Activated CD8-positive, alpha-beta T cell treated with anti-CD3 and anti-CD28 coated beads, Interleukin-2, amount 10 ng/mL, durations not matched to agents 7 days and 5 days (primary cell): ENCODE measurements at regions not wholly inside any gene's neighbourhood (a gene's known extent, or its start where the extent isn't known, plus 50 kb on each side); places are given as distances from the start of the nearest gene placed in this dataset.
A peak's percentile ranks its signal among the peaks of the same experiment; 100 is the strongest.

Source experiments
- ATAC-seq: fragments of 150-1000 bp; cut with Tn5 transposase; one replicate; pipeline ENCODE4 v1.10.0; 2021; ENCODE audit warnings: moderate library complexity
- CTCF ChIA-PET: fragments of 350-600 bp; sonication (Branson Sonifier 250); formaldehyde crosslinking; loops from one replicate; lab custom pipeline; 2021; ENCODE audit warnings: antibody characterized with exemption; lab: Charles Lee
- POLR2A ChIA-PET: fragments of 350-600 bp; sonication (Branson Sonifier 250); formaldehyde crosslinking; loops from one replicate; lab custom pipeline; 2021; ENCODE audit warnings: antibody characterized with exemption; lab: Charles Lee
- DNase-seq: peaks from one replicate; pipeline ENCODE4 v3.0.0-alpha.2; 2020
- H3K27ac Mint-ChIP-seq: one replicate; pipeline ENCODE4 v1.8.0; 2021; ENCODE audit warnings: mild to moderate bottlenecking, mixed read lengths
- H3K27me3 Mint-ChIP-seq: one replicate; pipeline ENCODE4 v1.8.0; 2021; ENCODE audit warnings: low read depth, mixed read lengths
- H3K36me3 Mint-ChIP-seq: one replicate; pipeline ENCODE4 v1.8.0; 2021; ENCODE audit warnings: low read depth, mixed read lengths
- H3K4me1 Mint-ChIP-seq: one replicate; pipeline ENCODE4 v1.8.0; 2021; ENCODE audit warnings: low read depth, mixed read lengths
- H3K4me3 Mint-ChIP-seq: one replicate; pipeline ENCODE4 v1.8.0; 2021; ENCODE audit warnings: mild to moderate bottlenecking, mixed read lengths
- H3K9me3 Mint-ChIP-seq: one replicate; pipeline ENCODE4 v1.8.0; 2022; ENCODE audit warnings: mixed read lengths; ENCODE audit not compliant: insufficient read depth

GRCh38 chr11:33549483-33549882 is 151.1 kb downstream of the C11orf91 start:
- H3K27me3 Mint-ChIP-seq, result peaks cover 17% of the 10 kb centered on the region
- ChIA-PET POLR2A (no interaction called here), CTCF (no interaction called here)
- no peaks in the 10 kb centered on the region for H3K4me1 Mint-ChIP-seq
- no peak overlapping the region for H3K4me3 Mint-ChIP-seq
- DNase-seq (no peak), ATAC-seq (no peak)
- no peaks in the 10 kb centered on the region for H3K36me3 Mint-ChIP-seq
- no peak overlapping the region for H3K27ac Mint-ChIP-seq
- no peaks in the 10 kb centered on the region for H3K9me3 Mint-ChIP-seq

GRCh38 chr11:33545931-33546330 is 154.7 kb downstream of the C11orf91 start:
- CTCF ChIA-PET, result interaction anchor here (1.2 kb wide), 1 partner anchor 197 kb away, joined by 4 read pairs; no protein-coding TSS in a partner anchor
- H3K9me3 Mint-ChIP-seq, result no peaks in the 10 kb centered on the region

GRCh38 chr11:33544593-33545373 is 155.8 kb downstream of the C11orf91 start:
- Mint-ChIP-seq H3K4me1 (peaks cover 7% of the 10 kb centered on the region), H3K4me3 (no peak overlapping the region), H3K27me3 (peaks cover 19% of the 10 kb centered on the region), H3K9me3 (no peaks in the 10 kb centered on the region), H3K27ac (no peak overlapping the region), H3K36me3 (no peaks in the 10 kb centered on the region)
- ChIA-PET POLR2A (no interaction called here), CTCF (interaction anchor here (1.2 kb wide), 2 partner anchors 198 kb away, joined by 4 read pairs; no protein-coding TSS in a partner anchor)
- DNase-seq (no peak), ATAC-seq (no peak)

More at GRCh38 chr11:33545931-33546330, 154.7 kb downstream of the C11orf91 start:
- POLR2A ChIA-PET, result no interaction called here
- Mint-ChIP-seq H3K27ac (no peak overlapping the region), H3K4me3 (no peak overlapping the region), H3K36me3 (no peaks in the 10 kb centered on the region), H3K27me3 (peaks cover 17% of the 10 kb centered on the region), H3K4me1 (peaks cover 7% of the 10 kb centered on the region)
- no peak for ATAC-seq
- DNase-seq, result no peak

GRCh38 chr11:33543823-33544222 is 156.8 kb downstream of the C11orf91 start:
- no peak for DNase-seq
- ATAC-seq, result no peak
- CTCF ChIA-PET, result interaction anchor here (0.8 to 1.2 kb wide), 3 partner anchors 9 to 199 kb away, joined by 3 to 5 read pairs (median 4); no protein-coding TSS in a partner anchor
- Mint-ChIP-seq H3K27ac (no peak overlapping the region), H3K36me3 (no peaks in the 10 kb centered on the region), H3K27me3 (peaks cover 18% of the 10 kb centered on the region), H3K9me3 (no peaks in the 10 kb centered on the region), H3K4me1 (peaks cover 7% of the 10 kb centered on the region), H3K4me3 (no peak overlapping the region)
- POLR2A ChIA-PET, result no interaction called here

GRCh38 chr11:33542921-33543320 is 157.7 kb downstream of the C11orf91 start:
- DNase-seq (peak; percentile 41), ATAC-seq (no peak)
- peaks cover 7% of the 10 kb centered on the region for H3K4me1 Mint-ChIP-seq
- no peaks in the 10 kb centered on the region for H3K36me3 Mint-ChIP-seq
- ChIA-PET CTCF (interaction anchor here (1.7 kb wide), 1 partner anchor 199 kb away, joined by 5 read pairs; no protein-coding TSS in a partner anchor), POLR2A (no interaction called here)
- H3K4me3 Mint-ChIP-seq, result no peak overlapping the region
- H3K27ac Mint-ChIP-seq, result no peak overlapping the region
- no peaks in the 10 kb centered on the region for H3K9me3 Mint-ChIP-seq
- peaks cover 14% of the 10 kb centered on the region for H3K27me3 Mint-ChIP-seq

GRCh38 chr11:33540946-33541915 is 159.4 kb downstream of the C11orf91 start:
- POLR2A ChIA-PET, result no interaction called here
- no peak for DNase-seq
- ATAC-seq, result no peak
- peaks cover 7% of the 10 kb centered on the region for H3K4me1 Mint-ChIP-seq
- H3K36me3 Mint-ChIP-seq, result no peaks in the 10 kb centered on the region
- H3K4me3 Mint-ChIP-seq, result no peak overlapping the region
- no peak overlapping the region for H3K27ac Mint-ChIP-seq
- CTCF ChIA-PET, result interaction anchor here (1.7 kb wide), 1 partner anchor 201 kb away, joined by 5 read pairs; no protein-coding TSS in a partner anchor
- peaks cover 12% of the 10 kb centered on the region for H3K27me3 Mint-ChIP-seq
- no peaks in the 10 kb centered on the region for H3K9me3 Mint-ChIP-seq

- Mint-ChIP-seq H3K4me1 (peaks cover 7% of the 10 kb centered on the region), H3K4me3 (no peak overlapping the region), H3K27ac (no peak overlapping the region), H3K27me3 (peaks cover 12% of the 10 kb centered on the region), H3K36me3 (no peaks in the 10 kb centered on the region), H3K9me3 (no peaks in the 10 kb centered on the region)
- DNase-seq, result no peak
- no peak for ATAC-seq
- POLR2A ChIA-PET, result no interaction called here
- CTCF ChIA-PET, result no interaction called here
Observed at GRCh38 chr11:33540427-33540826, 160.2 kb downstream of the C11orf91 start.

- POLR2A ChIA-PET, result no interaction called here
- CTCF ChIA-PET, result no interaction called here
Observed at GRCh38 chr11:33539751-33540150, 160.9 kb downstream of the C11orf91 start.

GRCh38 chr11:33538726-33539125 is 161.9 kb downstream of the C11orf91 start:
- Mint-ChIP-seq H3K27ac (no peak overlapping the region), H3K4me3 (no peak overlapping the region), H3K4me1 (peaks cover 7% of the 10 kb centered on the region), H3K36me3 (no peaks in the 10 kb centered on the region), H3K27me3 (peaks cover 12% of the 10 kb centered on the region), H3K9me3 (no peaks in the 10 kb centered on the region)
- ChIA-PET POLR2A (no interaction called here), CTCF (no interaction called here)
- ATAC-seq, result no peak
- DNase-seq, result no peak

More at GRCh38 chr11:33539751-33540150, 160.9 kb downstream of the C11orf91 start:
- H3K27ac Mint-ChIP-seq, result no peak overlapping the region
- ATAC-seq, result no peak
- no peak for DNase-seq
- peaks cover 7% of the 10 kb centered on the region for H3K4me1 Mint-ChIP-seq
- peaks cover 12% of the 10 kb centered on the region for H3K27me3 Mint-ChIP-seq
- no peaks in the 10 kb centered on the region for H3K36me3 Mint-ChIP-seq
- no peak overlapping the region for H3K4me3 Mint-ChIP-seq
- no peaks in the 10 kb centered on the region for H3K9me3 Mint-ChIP-seq

- ChIA-PET CTCF (no interaction called here), POLR2A (interaction anchor here (0.7 kb wide), 1 partner anchor 822 kb away, joined by 3 read pairs; no protein-coding TSS in a partner anchor)
- DNase-seq, result no peak
- Mint-ChIP-seq H3K9me3 (no peaks in the 10 kb centered on the region), H3K27ac (no peak overlapping the region), H3K4me1 (no peaks in the 10 kb centered on the region), H3K4me3 (no peak overlapping the region), H3K27me3 (peaks cover 12% of the 10 kb centered on the region), H3K36me3 (no peaks in the 10 kb centered on the region)
- no peak for ATAC-seq
Observed at GRCh38 chr11:33536178-33536577, 164.4 kb downstream of the C11orf91 start.

GRCh38 chr11:33534575-33534974 is 166.1 kb downstream of the C11orf91 start:
- H3K27me3 Mint-ChIP-seq, result peaks cover 9% of the 10 kb centered on the region
- no peaks in the 10 kb centered on the region for H3K36me3 Mint-ChIP-seq
- DNase-seq (no peak), ATAC-seq (no peak)
- no peaks in the 10 kb centered on the region for H3K9me3 Mint-ChIP-seq
- H3K4me3 Mint-ChIP-seq, result no peak overlapping the region
- ChIA-PET POLR2A (no interaction called here), CTCF (no interaction called here)
- no peak overlapping the region for H3K27ac Mint-ChIP-seq
- H3K4me1 Mint-ChIP-seq, result no peaks in the 10 kb centered on the region
